OCI-LY1 (cell line): ENCODE measurements at regions not wholly inside any gene's neighbourhood (a gene's known extent, or its start where the extent isn't known, plus 50 kb on each side); places are given as distances from the start of the nearest gene placed in this dataset.

ENCODE experiments used
- H2AFZ ChIP-seq: fragments of 200-600 bp; sonication (generic), shearing (Covaris generic); 2 replicates; pipeline ENCODE4 v1.6.0; 2014; ENCODE audit warnings: antibody characterized with exemption, mild to moderate bottlenecking, low read length
- H3F3A ChIP-seq: fragments of 200-600 bp; sonication (generic), shearing (Covaris generic); 2 replicates; pipeline ENCODE4 v1.6.0; 2014; ENCODE audit warnings: mild to moderate bottlenecking, antibody characterized with exemption, low read length, moderate library complexity; ENCODE audit not compliant: insufficient read depth
- H3K27ac ChIP-seq: fragments of 200-600 bp; sonication (generic); 2 replicates; pipeline ENCODE4 v1.5.1; 2014; ENCODE audit warnings: low read length, mixed run types, mild to moderate bottlenecking, low read depth; ENCODE audit not compliant: poor library complexity, severe bottlenecking
- H3K27me3 ChIP-seq: fragments of 200-600 bp; sonication (generic); 2 replicates; pipeline ENCODE4 v1.6.0; 2014; ENCODE audit warnings: antibody characterized with exemption, mild to moderate bottlenecking, low read length, moderate library complexity; ENCODE audit not compliant: insufficient read depth
- H3K36me3 ChIP-seq: fragments of 200-600 bp; sonication (generic); 2 replicates; pipeline ENCODE4 v1.6.1; 2014; ENCODE audit warnings: mild to moderate bottlenecking, antibody characterized with exemption, low read length, moderate library complexity, mixed read lengths; ENCODE audit not compliant: insufficient read depth
- H3K4me1 ChIP-seq: fragments of 200-600 bp; sonication (generic); 2 replicates; pipeline ENCODE4 v1.5.1; 2014; ENCODE audit warnings: mild to moderate bottlenecking, low read length, moderate library complexity; ENCODE audit not compliant: insufficient read depth, severe bottlenecking
- H3K4me2 ChIP-seq: fragments of 200-600 bp; sonication (generic), shearing (Covaris generic); 2 replicates; pipeline ENCODE4 v1.6.1; 2014; ENCODE audit warnings: low read length
- H3K4me3 ChIP-seq: fragments of 200-600 bp; sonication (generic); 2 replicates; pipeline ENCODE4 v1.5.1; 2014; ENCODE audit warnings: low read length, low read depth, mild to moderate bottlenecking, mixed read lengths; ENCODE audit not compliant: poor library complexity, severe bottlenecking
- H3K79me2 ChIP-seq: fragments of 200-600 bp; shearing (Covaris generic); 2 replicates; pipeline ENCODE4 v1.6.1; 2016; ENCODE audit warnings: mixed run types, low read length, mixed read lengths; ENCODE audit not compliant: insufficient read depth
- H3K9ac ChIP-seq: fragments of 200-600 bp; sonication (generic), shearing (Covaris generic); 2 replicates; pipeline ENCODE4 v1.6.1; 2014; ENCODE audit warnings: mild to moderate bottlenecking, low read length, mixed read lengths
- H3K9me2 ChIP-seq: fragments of 200-600 bp; sonication (generic), shearing (Covaris generic); 2 replicates; pipeline ENCODE4 v1.6.1; 2014; ENCODE audit warnings: low read depth, mild to moderate bottlenecking, low read length, mixed read lengths
- H3K9me3 ChIP-seq: fragments of 200-600 bp; shearing (Covaris generic); 2 replicates; pipeline ENCODE4 v1.6.1; 2014; ENCODE audit warnings: low read length, mixed read lengths
- H4K20me1 ChIP-seq: fragments of 200-600 bp; sonication (generic), shearing (Covaris generic); 2 replicates; pipeline ENCODE4 v1.6.0; 2016; ENCODE audit warnings: mild to moderate bottlenecking, low read length; ENCODE audit not compliant: insufficient read depth
- EZH2 ChIP-seq: fragments of 200-600 bp; sonication (generic), shearing (Covaris generic); IDR thresholded peaks from 2 replicates; pipeline ENCODE4 v1.8.0; 2017; ENCODE audit warnings: borderline replicate concordance, mixed run types, mild to moderate bottlenecking, antibody characterized with exemption, low read length, moderate library complexity, mixed read lengths
- TF ChIP-seq, protein P1 (sequence below): fragments of 200-600 bp; sonication (generic), shearing (Covaris generic); IDR thresholded peaks from 2 replicates; pipeline ENCODE4 v1.5.1; 2017; ENCODE audit warnings: mild to moderate bottlenecking, antibody characterized with exemption, low read length, moderate library complexity, mixed read lengths

DNA sequence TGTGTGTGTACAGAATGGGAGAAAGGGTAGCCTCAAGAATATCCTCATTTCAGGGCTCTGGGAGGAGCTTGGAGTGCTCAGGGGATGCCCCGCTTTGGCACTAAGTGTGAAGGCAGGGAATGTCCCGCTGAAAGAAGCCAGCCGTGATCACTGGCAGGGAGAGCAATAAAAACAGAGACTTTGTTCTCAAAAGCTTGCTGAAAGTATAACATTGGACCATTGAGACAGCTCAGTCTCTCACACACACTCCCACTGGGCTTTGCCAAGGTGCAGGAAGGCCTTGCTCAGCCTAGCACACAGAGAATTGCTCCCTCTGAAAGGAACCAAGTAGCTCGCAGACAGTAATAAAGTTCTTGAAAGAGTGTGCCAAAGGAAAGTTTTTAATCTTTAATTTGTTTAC lies 143.8 kb upstream of the SLITRK2 start:
- Histone ChIP-seq H3K27ac (no peak overlapping the region), H3F3A (no peaks in the 10 kb centered on the region), H3K4me3 (no peak overlapping the region), H3K9ac (no peak overlapping the region), H3K4me1 (no peaks in the 10 kb centered on the region), H3K4me2 (no peak overlapping the region), H3K79me2 (no peaks in the 10 kb centered on the region), H3K36me3 (no peaks in the 10 kb centered on the region), H2AFZ (no peak overlapping the region), H3K9me3 (no peaks in the 10 kb centered on the region), H3K9me2 (no peaks in the 10 kb centered on the region), H4K20me1 (no peaks in the 10 kb centered on the region), H3K27me3 (no peaks in the 10 kb centered on the region)
- no peak for TF ChIP-seq EZH2
- TF ChIP-seq, protein P1, sequence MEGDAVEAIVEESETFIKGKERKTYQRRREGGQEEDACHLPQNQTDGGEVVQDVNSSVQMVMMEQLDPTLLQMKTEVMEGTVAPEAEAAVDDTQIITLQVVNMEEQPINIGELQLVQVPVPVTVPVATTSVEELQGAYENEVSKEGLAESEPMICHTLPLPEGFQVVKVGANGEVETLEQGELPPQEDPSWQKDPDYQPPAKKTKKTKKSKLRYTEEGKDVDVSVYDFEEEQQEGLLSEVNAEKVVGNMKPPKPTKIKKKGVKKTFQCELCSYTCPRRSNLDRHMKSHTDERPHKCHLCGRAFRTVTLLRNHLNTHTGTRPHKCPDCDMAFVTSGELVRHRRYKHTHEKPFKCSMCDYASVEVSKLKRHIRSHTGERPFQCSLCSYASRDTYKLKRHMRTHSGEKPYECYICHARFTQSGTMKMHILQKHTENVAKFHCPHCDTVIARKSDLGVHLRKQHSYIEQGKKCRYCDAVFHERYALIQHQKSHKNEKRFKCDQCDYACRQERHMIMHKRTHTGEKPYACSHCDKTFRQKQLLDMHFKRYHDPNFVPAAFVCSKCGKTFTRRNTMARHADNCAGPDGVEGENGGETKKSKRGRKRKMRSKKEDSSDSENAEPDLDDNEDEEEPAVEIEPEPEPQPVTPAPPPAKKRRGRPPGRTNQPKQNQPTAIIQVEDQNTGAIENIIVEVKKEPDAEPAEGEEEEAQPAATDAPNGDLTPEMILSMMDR: no peak

DNA sequence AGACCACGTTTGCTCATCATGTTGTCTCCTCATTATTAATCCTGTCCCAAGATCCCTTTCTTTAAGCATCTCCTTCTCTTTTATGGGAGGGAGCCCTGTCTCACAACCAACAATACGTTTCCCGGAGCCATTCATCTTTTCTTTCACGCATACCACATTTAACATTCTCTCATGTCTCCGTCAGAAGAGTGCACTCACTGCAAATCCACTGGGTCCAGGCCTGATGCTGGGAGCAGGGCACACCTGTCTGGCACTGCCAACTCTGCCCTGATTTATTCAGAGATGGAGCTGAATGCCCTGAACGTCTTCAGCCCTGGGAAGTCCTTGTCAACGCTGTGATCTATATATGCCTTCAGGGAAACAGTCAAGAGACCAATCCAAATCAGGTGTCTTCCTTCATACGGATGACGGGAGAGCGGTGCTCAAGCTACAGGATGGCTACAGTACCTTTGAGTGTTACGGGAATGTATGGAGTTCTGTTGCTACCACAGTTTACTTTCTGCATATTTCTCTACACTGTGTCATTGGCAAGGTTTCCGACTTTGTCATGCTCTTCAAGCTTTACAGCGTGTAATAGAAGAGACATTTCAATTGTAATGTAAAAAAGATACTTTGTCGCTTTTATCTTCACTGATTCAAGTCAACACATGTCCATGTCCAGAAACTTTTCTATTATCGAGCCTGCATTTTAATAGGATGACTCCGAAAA lies 140.4 kb upstream of the SLITRK2 start:
- no peak overlapping the region for H3K27ac ChIP-seq
- H3K27me3 ChIP-seq: no peaks in the 10 kb centered on the region
- no peaks in the 10 kb centered on the region for H3K4me1 ChIP-seq
- no peaks in the 10 kb centered on the region for H3K9me2 ChIP-seq
- H3K4me3 ChIP-seq: no peak overlapping the region
- no peaks in the 10 kb centered on the region for H4K20me1 ChIP-seq
- no peak overlapping the region for H2AFZ ChIP-seq
- H3K79me2 ChIP-seq: no peaks in the 10 kb centered on the region
- H3K36me3 ChIP-seq: no peaks in the 10 kb centered on the region
- H3K9ac ChIP-seq: no peak overlapping the region
- no peaks in the 10 kb centered on the region for H3K9me3 ChIP-seq
- no peak overlapping the region for H3K4me2 ChIP-seq
- no peak for TF ChIP-seq EZH2
- TF ChIP-seq, protein P1: no peak
- H3F3A ChIP-seq: no peaks in the 10 kb centered on the region

DNA sequence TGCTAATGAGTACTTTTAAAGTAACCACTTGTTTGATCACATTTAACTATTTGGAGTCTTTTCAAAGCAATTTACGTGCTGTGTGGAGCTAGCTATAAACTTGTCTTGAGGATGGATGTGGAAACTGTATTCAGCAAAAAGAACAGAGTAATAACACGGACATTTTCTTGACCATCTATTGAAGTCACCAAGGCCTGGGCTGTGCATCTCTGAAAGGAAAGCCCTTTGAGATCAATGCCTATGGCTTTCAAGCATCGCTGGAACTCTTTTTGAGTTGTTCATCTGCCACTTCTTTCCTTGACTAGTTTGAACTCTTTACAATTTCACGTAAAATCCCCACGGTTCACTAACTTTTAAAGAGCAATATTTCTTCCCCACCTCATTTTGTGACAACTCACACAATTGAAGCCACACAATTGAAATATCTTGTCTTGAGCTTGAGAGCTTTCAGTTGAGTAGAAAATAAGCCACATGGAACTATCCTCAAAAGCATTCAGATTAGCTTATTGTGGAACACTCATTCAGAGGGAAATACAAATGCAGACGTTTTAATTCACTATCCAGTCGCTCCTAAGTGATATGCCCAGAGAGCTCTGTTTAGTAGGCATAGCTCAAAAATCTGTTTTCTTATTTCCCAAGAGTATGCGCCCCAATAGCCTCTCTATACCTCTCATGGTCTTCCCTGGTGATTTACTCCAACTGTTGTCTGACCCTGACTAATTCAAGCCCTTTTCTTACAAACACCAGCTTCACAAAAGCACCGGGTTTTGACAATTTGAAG lies 134.9 kb upstream of the SLITRK2 start:
- Histone ChIP-seq H3K9me2 (no peaks in the 10 kb centered on the region), H4K20me1 (no peaks in the 10 kb centered on the region), H3K36me3 (no peaks in the 10 kb centered on the region), H3K9ac (no peak overlapping the region), H3K27me3 (no peaks in the 10 kb centered on the region), H3K4me3 (no peak overlapping the region), H3F3A (no peaks in the 10 kb centered on the region), H3K4me2 (no peak overlapping the region), H3K79me2 (no peaks in the 10 kb centered on the region), H3K4me1 (no peaks in the 10 kb centered on the region), H2AFZ (no peak overlapping the region), H3K27ac (no peak overlapping the region), H3K9me3 (no peaks in the 10 kb centered on the region)
- no peak for TF ChIP-seq EZH2
- TF ChIP-seq, protein P1: no peak
